HEK293 (cell line): ENCODE measurements at regions not wholly inside any gene's neighbourhood (a gene's known extent, or its start where the extent isn't known, plus 50 kb on each side); places are given as distances from the start of the nearest gene placed in this dataset.

Experiments
- CTCF ChIP-seq: fragments of 450-650 bp; formaldehyde crosslinking; IDR thresholded peaks from 2 replicates; pipeline ENCODE4 v1.5.1; 2016; ENCODE audit warnings: missing biosample characterization, missing genetic modification characterization
- ZBTB10 ChIP-seq: fragments of 450-650 bp; formaldehyde crosslinking; IDR thresholded peaks from 2 replicates; pipeline ENCODE4 v1.5.1; 2016; ENCODE audit warnings: missing biosample characterization, missing genetic modification characterization
- ZBTB44 ChIP-seq: fragments of 450-650 bp; IDR thresholded peaks from 2 replicates; pipeline ENCODE4 v1.5.1; 2018; ENCODE audit warnings: missing biosample characterization, mild to moderate bottlenecking, missing genetic modification characterization
- ZBTB7A ChIP-seq: fragments of 450-650 bp; formaldehyde crosslinking; IDR thresholded peaks from 2 replicates; pipeline ENCODE4 v1.5.1; 2016; ENCODE audit warnings: low read depth, missing biosample characterization, missing genetic modification characterization
- ZNF433 ChIP-seq: fragments of 450-650 bp; formaldehyde crosslinking; IDR thresholded peaks from 2 replicates; pipeline ENCODE4 v1.5.1; 2016; ENCODE audit warnings: missing biosample characterization, missing genetic modification characterization, low read depth
- ZNF670 ChIP-seq: fragments of 450-650 bp; formaldehyde crosslinking; IDR thresholded peaks from 2 replicates; pipeline ENCODE4 v1.5.1; 2016; ENCODE audit warnings: missing biosample characterization, missing genetic modification characterization, low read depth

- TF ChIP-seq CTCF (tag by site-specific recombination) (no peak), ZNF433 (tag by site-specific recombination) (no peak), ZBTB7A (no peak), ZNF670 (tag by site-specific recombination) (no peak), ZBTB44 (tag by site-specific recombination) (no peak), ZBTB10 (no peak)
These were observed 668.8 kb upstream of the TENM4 start for GRCh38 chr11:80109652-80110051.
